ENCODE measurements at regions not wholly inside any gene's neighbourhood (a gene's known extent, or its start where the extent isn't known, plus 50 kb on each side); places are given as distances from the start of the nearest gene placed in this dataset.

DNA sequence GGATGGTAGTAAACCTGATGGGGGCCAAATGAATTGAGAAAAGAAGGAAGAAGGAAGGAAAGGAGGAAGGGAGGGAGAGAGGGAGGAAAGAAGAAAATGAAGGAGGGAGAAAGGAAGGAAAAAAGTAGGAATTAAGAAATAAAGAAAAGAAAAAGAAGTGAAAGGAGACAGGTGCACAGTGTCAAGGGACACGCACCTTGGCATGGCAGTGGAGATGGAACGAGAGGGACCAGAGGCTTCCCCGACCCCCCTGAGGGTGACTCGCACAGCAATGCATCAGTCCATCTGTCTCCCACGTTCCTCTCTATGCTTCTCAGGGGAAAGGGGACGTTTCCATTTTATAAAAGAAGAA lies 199.6 kb downstream of the CXCL12 start:
- TF ChIP-seq, protein P1, sequence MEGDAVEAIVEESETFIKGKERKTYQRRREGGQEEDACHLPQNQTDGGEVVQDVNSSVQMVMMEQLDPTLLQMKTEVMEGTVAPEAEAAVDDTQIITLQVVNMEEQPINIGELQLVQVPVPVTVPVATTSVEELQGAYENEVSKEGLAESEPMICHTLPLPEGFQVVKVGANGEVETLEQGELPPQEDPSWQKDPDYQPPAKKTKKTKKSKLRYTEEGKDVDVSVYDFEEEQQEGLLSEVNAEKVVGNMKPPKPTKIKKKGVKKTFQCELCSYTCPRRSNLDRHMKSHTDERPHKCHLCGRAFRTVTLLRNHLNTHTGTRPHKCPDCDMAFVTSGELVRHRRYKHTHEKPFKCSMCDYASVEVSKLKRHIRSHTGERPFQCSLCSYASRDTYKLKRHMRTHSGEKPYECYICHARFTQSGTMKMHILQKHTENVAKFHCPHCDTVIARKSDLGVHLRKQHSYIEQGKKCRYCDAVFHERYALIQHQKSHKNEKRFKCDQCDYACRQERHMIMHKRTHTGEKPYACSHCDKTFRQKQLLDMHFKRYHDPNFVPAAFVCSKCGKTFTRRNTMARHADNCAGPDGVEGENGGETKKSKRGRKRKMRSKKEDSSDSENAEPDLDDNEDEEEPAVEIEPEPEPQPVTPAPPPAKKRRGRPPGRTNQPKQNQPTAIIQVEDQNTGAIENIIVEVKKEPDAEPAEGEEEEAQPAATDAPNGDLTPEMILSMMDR (IDR thresholded peaks at IDR 0.05; ENCODE audit: low read depth, low read length, missing input control): no peak
- no peak for TF ChIP-seq JUND (IDR thresholded peaks at IDR 0.05)
- TF ChIP-seq, protein P2, sequence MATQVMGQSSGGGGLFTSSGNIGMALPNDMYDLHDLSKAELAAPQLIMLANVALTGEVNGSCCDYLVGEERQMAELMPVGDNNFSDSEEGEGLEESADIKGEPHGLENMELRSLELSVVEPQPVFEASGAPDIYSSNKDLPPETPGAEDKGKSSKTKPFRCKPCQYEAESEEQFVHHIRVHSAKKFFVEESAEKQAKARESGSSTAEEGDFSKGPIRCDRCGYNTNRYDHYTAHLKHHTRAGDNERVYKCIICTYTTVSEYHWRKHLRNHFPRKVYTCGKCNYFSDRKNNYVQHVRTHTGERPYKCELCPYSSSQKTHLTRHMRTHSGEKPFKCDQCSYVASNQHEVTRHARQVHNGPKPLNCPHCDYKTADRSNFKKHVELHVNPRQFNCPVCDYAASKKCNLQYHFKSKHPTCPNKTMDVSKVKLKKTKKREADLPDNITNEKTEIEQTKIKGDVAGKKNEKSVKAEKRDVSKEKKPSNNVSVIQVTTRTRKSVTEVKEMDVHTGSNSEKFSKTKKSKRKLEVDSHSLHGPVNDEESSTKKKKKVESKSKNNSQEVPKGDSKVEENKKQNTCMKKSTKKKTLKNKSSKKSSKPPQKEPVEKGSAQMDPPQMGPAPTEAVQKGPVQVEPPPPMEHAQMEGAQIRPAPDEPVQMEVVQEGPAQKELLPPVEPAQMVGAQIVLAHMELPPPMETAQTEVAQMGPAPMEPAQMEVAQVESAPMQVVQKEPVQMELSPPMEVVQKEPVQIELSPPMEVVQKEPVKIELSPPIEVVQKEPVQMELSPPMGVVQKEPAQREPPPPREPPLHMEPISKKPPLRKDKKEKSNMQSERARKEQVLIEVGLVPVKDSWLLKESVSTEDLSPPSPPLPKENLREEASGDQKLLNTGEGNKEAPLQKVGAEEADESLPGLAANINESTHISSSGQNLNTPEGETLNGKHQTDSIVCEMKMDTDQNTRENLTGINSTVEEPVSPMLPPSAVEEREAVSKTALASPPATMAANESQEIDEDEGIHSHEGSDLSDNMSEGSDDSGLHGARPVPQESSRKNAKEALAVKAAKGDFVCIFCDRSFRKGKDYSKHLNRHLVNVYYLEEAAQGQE (IDR thresholded peaks at IDR 0.05): no peak
- TF ChIP-seq SP1 (IDR thresholded peaks at IDR 0.05): no peak
- TF ChIP-seq, protein P3, sequence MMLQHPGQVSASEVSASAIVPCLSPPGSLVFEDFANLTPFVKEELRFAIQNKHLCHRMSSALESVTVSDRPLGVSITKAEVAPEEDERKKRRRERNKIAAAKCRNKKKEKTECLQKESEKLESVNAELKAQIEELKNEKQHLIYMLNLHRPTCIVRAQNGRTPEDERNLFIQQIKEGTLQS (IDR thresholded peaks at IDR 0.05): no peak

All from liver (tissue), 3 donors.